Choroid plexus epithelial cell (primary cell): ENCODE measurements at regions not wholly inside any gene's neighbourhood (a gene's known extent, or its start where the extent isn't known, plus 50 kb on each side); places are given as distances from the start of the nearest gene placed in this dataset.

Experiments used
- DNase-seq: peaks from one replicate; pipeline ENCODE4 v3.0.0-alpha.2; 2010; ENCODE audit warnings: low read depth
- H3K4me3 ChIP-seq: 2 replicates; pipeline ENCODE4 v1.5.1; 2011; ENCODE audit warnings: low read depth, mild to moderate bottlenecking, control low read depth, low read length, moderate library complexity
- TF ChIP-seq, protein P1 (sequence below): conservative IDR thresholded peaks from 2 replicates; pipeline ENCODE4 v1.5.1; 2011; ENCODE audit warnings: low read depth, mild to moderate bottlenecking, control low read depth, inconsistent platforms, low read length, moderate library complexity

DNA sequence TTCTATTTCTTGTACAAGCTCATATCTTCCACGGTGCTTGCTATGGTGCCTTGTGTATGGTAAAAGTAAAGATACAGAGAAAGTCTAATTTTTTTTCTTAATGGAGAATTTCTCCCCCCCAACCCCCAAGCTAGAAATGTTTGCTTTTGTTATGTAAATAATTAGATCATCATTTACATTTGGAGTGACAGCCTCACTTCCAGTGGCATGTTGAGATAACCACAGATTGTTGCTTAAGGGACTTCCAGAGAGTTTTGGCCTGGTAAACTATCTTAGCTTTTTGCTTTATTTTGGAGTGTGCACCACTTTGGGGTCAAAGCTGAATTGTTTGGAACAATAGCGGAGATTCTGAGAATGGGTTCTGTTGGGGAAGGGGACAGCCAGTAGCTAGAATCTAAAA lies 129.7 kb downstream of the ZNF365 start:
- no peak for DNase-seq
- TF ChIP-seq, protein P1, sequence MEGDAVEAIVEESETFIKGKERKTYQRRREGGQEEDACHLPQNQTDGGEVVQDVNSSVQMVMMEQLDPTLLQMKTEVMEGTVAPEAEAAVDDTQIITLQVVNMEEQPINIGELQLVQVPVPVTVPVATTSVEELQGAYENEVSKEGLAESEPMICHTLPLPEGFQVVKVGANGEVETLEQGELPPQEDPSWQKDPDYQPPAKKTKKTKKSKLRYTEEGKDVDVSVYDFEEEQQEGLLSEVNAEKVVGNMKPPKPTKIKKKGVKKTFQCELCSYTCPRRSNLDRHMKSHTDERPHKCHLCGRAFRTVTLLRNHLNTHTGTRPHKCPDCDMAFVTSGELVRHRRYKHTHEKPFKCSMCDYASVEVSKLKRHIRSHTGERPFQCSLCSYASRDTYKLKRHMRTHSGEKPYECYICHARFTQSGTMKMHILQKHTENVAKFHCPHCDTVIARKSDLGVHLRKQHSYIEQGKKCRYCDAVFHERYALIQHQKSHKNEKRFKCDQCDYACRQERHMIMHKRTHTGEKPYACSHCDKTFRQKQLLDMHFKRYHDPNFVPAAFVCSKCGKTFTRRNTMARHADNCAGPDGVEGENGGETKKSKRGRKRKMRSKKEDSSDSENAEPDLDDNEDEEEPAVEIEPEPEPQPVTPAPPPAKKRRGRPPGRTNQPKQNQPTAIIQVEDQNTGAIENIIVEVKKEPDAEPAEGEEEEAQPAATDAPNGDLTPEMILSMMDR: no peak

GRCh38 chr10:62506371-62506770 lies 132.2 kb downstream of the ZNF365 start:
- no peak for DNase-seq
- TF ChIP-seq, protein P1: no peak
- no peak overlapping the region for H3K4me3 ChIP-seq

More for the DNA sequence above, 129.7 kb downstream of the ZNF365 start:
- no peak overlapping the region for H3K4me3 ChIP-seq

DNA sequence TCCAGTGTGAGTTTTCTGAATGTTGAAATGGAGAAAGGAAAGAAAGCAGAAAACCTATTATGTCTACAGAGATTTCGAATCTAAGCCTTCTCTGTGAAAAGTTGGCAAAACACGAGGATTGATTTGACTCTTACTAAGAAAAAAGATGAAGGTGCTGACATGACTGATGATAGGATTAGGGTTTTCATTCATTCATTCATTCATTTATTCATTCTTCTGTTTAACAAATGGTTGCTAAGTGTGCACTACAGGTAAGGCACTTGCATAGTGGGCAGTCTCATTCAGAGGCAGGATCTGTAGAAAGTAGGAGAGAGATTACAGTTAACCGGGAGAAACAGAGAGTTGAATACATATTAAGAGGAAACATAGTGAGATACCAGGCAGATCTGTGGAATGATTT lies 137.1 kb downstream of the ZNF365 start:
- TF ChIP-seq, protein P1: no peak
- no peak for DNase-seq
- H3K4me3 ChIP-seq: no peak overlapping the region

DNA sequence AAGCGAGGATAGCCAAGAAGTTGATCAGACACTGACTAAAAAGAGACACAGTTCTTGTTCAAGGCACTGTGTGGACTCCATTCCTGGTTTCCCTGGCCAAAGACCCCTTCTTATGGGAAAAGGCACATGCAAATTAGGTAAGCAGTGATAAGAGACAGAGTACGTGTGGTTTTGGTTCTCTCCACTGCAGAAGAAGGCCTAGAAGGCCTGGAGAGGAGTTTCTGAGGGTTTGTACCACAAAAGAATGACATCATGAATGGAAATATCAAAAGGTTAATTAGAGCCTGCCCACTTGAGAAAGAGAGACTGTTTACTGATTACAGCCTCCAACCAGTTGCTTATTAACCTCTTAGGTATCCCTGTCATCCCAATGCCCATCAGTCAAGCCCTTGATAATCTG lies 137.5 kb downstream of the ZNF365 start:
- DNase-seq: no peak
- H3K4me3 ChIP-seq: no peak overlapping the region
- TF ChIP-seq, protein P1: no peak

GRCh38 chr10:62512732-62513475 lies 138.7 kb downstream of the ZNF365 start:
- no peak overlapping the region for H3K4me3 ChIP-seq
- DNase-seq: no peak
- TF ChIP-seq, protein P1: no peak

DNA sequence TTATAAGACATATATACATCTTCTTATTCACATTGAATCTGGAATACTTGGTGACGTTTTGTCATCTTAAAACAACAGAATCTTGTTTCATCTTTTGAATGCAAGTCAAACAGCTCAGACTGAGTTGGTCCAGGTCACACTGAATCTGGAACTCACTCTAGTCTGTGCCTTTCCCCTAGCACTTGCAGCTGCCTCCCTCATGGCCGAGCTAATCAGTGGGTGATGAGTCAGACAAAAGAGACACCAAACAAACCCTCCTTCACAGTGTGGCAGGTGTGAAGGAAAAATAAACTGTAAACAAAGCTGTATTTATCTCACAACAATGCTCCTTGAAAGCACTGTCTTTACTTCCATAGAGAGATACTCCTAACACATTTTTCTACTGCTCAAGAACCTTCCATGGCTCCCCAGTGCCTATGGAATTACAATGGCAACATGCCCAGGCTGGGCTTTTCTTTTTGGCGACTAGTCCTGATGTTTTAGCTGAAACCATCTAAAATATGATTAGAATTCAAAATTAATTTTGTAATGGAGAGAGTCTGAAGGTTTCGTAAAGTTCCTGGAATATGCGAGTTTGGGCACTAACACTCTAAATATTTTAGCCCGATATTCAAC lies 140.0 kb downstream of the ZNF365 start:
- H3K4me3 ChIP-seq: no peak overlapping the region
- TF ChIP-seq, protein P1: no peak
- DNase-seq: no peak

DNA sequence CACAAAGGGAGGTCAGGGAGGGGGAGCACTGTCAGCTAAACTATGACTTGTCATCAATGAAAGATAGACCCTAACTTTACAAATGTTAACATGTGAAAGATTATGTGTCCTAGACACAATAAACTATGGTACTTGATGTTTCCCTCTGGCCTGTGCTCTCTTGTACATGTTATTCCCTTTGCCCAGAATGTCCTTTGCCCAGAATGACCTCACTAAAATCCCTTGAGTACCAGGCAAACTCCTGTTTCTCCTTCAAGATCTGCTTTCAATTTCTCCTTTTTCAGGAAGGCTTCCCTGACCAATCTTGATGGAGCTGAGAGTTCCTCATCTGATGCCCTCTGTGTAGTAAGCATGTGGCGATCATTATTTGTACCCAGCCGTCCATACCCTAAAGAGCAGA lies 143.1 kb downstream of the ZNF365 start:
- no peak overlapping the region for H3K4me3 ChIP-seq
- DNase-seq: no peak
- TF ChIP-seq, protein P1: no peak
